ENCODE measurements at regions not wholly inside any gene's neighbourhood (a gene's known extent, or its start where the extent isn't known, plus 50 kb on each side); places are given as distances from the start of the nearest gene placed in this dataset.

DNA sequence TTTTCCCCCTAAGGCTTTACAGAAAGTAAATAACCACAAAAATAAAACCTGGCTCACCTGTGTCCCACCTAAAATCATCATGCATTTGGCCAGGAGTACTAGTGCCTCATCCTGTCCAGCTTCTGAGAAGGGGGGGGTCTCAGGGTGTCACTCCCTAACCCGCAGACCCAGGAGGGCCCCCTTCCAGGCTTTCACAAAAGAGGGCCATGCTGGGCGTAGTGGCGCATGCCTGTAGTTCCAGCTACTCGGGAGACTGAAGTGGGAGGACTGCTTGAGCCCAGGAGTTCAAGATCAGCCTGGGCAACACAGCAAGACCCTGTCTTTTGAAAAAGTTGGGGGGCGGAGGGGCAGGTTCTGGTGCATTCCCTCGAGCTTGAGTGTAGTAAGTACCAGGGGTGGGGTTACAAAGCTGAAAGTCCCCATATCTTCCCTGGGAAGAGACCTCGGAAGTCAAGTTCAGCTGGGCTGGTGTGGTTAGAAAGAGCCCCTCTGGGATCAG lies 259.3 kb downstream of the PARN start:
- no peaks in the 10 kb centered on the region for H3K27me3 ChIP-seq (ENCODE audit: control insufficient read depth, insufficient read depth, low read length)
- no peaks in the 10 kb centered on the region for H3K36me3 ChIP-seq (ENCODE audit: insufficient read depth, low read length)
- H3K4me1 ChIP-seq (ENCODE audit: control insufficient read depth, insufficient read depth, low read length) = peaks cover 11% of the 10 kb centered on the region
- H3K9ac ChIP-seq (ENCODE audit: low read depth, low read length) = peak overlapping the region; percentile 44
- H3K4me2 ChIP-seq (ENCODE audit: low read length) = peak overlapping the region; percentile 71
- no peaks in the 10 kb centered on the region for H3K9me3 ChIP-seq (replicated peaks; ENCODE audit: low read length)
- H3K4me3 ChIP-seq (ENCODE audit: low read length) = no peak overlapping the region

DNA sequence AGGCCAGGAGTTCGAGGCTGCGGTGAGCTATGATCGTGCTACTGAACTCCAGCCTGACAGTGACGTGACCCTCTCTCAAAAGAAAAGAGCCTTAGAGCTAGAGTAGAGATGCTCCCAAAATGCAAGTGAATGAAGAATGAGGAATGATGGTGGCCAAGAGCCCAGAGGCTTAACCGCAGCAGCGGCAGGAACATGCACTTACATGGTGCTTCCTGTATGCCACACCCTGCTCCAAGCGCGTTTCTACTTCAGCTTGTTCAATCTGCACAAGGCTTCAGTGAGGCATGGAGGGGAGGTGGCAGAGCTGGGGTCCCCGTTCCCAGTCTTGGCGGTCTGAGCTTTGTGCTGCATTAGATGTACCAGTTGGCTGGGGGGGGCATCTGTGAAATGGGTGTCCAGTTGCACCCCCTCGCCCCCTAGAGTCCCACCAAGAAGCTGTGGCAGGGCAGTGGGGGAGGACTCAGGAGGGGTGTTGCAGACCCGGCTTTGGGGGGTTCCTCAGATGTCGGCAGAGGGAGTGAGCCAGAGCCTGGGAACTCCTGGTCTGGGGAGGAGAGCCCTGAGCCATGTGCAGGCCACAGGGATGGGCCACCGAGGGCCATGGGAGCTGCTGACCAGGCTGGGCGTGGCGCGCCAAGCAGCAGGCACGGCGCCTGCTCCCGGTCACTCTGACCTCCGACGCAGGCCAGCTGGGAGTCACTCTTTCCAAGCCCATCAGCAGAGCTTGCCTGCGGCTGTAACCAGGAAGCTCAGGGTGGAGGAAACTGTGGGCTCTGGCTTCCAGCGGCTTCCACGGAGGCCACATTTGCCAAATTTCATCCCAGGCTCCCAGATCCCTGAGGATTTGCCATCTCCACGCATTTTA lies 260.1 kb downstream of the PARN start:
- Histone ChIP-seq H3K36me3 (ENCODE audit: insufficient read depth, low read length) (no peaks in the 10 kb centered on the region), H3K27me3 (ENCODE audit: control insufficient read depth, insufficient read depth, low read length) (no peaks in the 10 kb centered on the region), H3K9ac (ENCODE audit: low read depth, low read length) (peak overlapping the region; percentile 44), H3K4me3 (ENCODE audit: low read length) (no peak overlapping the region), H3K4me2 (ENCODE audit: low read length) (peak overlapping the region; percentile 71), H3K4me1 (ENCODE audit: control insufficient read depth, insufficient read depth, low read length) (peaks cover 11% of the 10 kb centered on the region), H3K9me3 (replicated peaks; ENCODE audit: low read length) (no peaks in the 10 kb centered on the region)

DNA sequence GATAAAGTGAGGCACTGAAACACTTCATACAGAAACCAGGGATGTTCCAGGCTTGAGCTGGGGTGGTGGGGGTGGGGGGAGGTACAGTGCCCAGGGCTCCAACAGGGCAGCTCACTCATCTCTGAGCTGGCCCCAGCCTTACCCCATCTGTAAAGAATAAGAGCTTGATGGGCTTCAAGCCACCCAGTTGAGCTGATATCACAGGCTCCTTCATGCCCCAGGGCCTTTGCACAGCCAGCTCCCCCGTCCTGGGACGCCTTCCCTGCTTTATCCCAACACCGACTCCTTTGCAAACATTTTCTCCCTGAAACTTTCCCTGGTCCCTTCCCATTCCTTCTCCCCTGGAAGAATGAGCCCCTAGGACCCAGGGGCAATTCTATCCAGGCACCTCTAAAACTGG lies 261.7 kb downstream of the PARN start:
- H3K27me3 ChIP-seq (ENCODE audit: control insufficient read depth, insufficient read depth, low read length) = no peaks in the 10 kb centered on the region
- H3K4me1 ChIP-seq (ENCODE audit: control insufficient read depth, insufficient read depth, low read length) = peaks cover 24% of the 10 kb centered on the region
- no peaks in the 10 kb centered on the region for H3K9me3 ChIP-seq (replicated peaks; ENCODE audit: low read length)
- no peak overlapping the region for H3K9ac ChIP-seq (ENCODE audit: low read depth, low read length)
- no peak overlapping the region for H3K4me2 ChIP-seq (ENCODE audit: low read length)
- H3K36me3 ChIP-seq (ENCODE audit: insufficient read depth, low read length) = no peaks in the 10 kb centered on the region
- H3K4me3 ChIP-seq (ENCODE audit: low read length) = no peak overlapping the region

DNA sequence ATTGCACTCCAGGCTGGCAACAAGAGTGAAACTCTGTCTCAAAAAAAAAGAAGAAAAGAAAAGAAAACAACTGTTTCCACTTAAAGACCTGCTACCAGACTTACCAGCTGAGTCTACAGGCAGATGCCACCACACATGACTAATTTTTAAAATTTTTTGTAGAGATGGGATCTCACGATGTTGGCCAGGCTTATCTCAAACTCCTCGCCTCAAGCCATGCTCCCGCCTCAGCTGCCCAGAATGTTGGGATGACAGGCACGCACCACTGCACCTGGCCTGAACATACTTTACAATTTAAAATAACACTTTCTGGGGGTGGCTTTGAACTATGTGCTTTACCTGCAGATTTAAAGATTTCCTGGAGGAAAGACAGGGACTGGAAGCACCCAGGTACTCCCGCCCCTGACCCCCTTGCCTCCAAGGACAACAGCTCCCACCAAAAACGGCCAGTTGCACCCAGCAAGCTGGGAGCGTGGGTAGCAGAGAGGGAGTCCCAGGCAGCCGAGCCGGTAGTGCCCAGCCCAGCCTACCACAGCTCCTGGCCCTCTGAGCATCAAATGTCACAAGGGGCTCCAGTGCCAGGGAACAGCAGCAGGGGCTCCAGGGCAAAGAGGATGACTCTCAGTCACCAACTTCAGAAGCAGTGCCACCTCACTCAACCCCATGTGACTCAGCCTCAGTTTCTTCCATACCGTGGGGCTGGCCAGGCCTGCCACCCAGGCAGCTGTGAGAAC lies 262.9 kb downstream of the PARN start:
- Histone ChIP-seq H3K27me3 (ENCODE audit: control insufficient read depth, insufficient read depth, low read length) (no peaks in the 10 kb centered on the region), H3K9me3 (replicated peaks; ENCODE audit: low read length) (no peaks in the 10 kb centered on the region), H3K9ac (ENCODE audit: low read depth, low read length) (no peak overlapping the region), H3K4me2 (ENCODE audit: low read length) (no peak overlapping the region), H3K36me3 (ENCODE audit: insufficient read depth, low read length) (no peaks in the 10 kb centered on the region), H3K4me3 (ENCODE audit: low read length) (no peak overlapping the region), H3K4me1 (ENCODE audit: control insufficient read depth, insufficient read depth, low read length) (peaks cover 29% of the 10 kb centered on the region)

DNA sequence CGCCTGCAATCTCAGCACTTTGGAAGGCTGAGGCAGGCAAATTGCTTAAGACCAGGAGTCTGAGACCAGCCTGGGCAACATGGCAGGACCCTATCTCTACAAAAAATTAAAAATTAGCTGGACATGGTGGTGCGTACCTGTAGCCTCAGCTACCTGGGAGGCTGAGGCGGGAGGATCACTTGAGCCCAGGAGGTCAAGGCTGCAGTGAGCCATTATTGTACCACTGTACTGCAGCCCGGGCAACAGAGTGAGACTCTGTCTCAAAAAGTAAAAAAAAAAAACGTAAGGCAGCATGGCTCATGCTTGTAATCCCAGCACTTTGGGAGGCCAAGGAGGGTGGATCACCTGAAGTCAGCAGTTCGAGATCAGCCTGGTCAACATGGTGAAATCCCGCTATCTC lies 263.6 kb downstream of the PARN start:
- H3K36me3 ChIP-seq (ENCODE audit: insufficient read depth, low read length) = no peaks in the 10 kb centered on the region
- no peak overlapping the region for H3K9ac ChIP-seq (ENCODE audit: low read depth, low read length)
- H3K4me2 ChIP-seq (ENCODE audit: low read length) = no peak overlapping the region
- no peaks in the 10 kb centered on the region for H3K27me3 ChIP-seq (ENCODE audit: control insufficient read depth, insufficient read depth, low read length)
- no peak overlapping the region for H3K4me3 ChIP-seq (ENCODE audit: low read length)
- H3K9me3 ChIP-seq (replicated peaks; ENCODE audit: low read length) = no peaks in the 10 kb centered on the region
- H3K4me1 ChIP-seq (ENCODE audit: control insufficient read depth, insufficient read depth, low read length) = peaks cover 29% of the 10 kb centered on the region

DNA sequence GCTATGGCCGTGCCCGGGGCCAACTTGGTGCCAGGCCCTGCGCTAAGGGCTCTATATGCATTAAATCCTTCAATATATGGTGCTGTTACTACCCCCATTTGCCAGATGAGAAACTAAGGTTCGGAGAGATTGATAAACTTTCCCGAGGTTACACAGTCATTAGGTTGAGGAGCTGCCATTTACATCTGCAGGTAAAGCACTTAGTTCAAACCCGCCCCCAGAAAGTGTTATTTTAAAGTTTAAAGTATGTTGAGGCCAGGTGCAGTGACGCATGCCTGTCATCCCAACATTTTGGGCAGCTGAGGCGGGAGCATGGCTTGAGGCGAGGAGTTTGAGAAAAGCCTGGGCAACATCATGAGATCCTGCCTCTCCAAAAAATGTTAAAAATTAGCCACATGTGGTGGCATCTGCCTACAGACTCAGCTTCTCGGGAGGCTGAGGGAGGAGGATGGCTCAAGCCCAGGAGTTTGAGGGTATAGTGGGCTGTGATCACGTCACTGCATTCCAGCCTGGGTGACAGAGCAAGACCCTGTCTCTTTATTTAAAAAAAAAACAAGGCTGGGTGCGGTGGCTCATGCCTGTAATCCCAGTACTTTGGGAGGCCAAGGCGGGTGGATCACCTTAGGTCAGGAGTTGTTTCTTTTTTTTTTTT lies 264.7 kb downstream of the PARN start:
- Histone ChIP-seq H3K36me3 (ENCODE audit: insufficient read depth, low read length) (no peaks in the 10 kb centered on the region), H3K4me3 (ENCODE audit: low read length) (no peak overlapping the region), H3K4me1 (ENCODE audit: control insufficient read depth, insufficient read depth, low read length) (peaks cover 26% of the 10 kb centered on the region), H3K9ac (ENCODE audit: low read depth, low read length) (no peak overlapping the region), H3K4me2 (ENCODE audit: low read length) (no peak overlapping the region), H3K27me3 (ENCODE audit: control insufficient read depth, insufficient read depth, low read length) (peaks cover 5% of the 10 kb centered on the region), H3K9me3 (replicated peaks; ENCODE audit: low read length) (no peaks in the 10 kb centered on the region)

DNA sequence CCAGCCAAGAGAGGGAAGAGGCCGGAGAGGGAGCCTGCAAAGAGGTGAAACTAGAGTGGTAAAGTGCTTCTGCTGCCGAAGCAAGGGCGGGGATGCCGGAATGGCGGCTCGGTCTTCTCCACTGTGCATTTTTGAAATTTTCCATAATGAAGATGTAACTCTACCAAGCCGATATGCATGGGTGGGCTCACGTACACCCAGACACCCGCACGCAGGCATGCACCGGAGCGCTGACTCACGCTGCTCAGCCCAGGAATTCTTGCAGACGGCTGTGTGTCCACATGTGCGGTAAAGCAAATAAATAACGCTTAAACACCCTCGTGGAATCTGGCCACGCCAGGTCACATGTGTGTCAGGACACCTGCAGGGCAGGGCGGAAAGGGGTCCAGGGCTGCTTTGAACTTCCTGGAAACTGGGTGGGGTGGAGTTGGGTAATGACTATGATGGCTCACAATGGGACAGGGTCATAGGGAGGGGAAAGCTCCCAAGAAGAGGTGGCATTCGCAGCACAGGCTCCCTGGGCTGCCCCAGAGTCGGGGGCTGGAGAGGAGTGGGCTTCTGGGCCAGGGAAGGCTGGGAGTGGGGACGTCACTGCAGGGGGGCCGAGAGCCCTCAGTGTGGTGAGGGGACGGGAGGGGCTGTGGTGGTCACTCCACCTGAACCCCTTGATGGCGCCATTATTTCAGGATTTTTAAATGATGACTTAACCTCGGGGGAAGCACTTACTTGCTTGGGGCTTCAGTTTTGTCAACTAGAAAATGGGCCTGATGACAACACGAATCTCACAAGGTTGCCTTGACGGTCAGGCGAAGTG lies 265.5 kb downstream of the PARN start:
- Histone ChIP-seq H3K4me2 (ENCODE audit: low read length) (peak overlapping the region; percentile 71), H3K9me3 (replicated peaks; ENCODE audit: low read length) (no peaks in the 10 kb centered on the region), H3K9ac (ENCODE audit: low read depth, low read length) (no peak overlapping the region), H3K27me3 (ENCODE audit: control insufficient read depth, insufficient read depth, low read length) (peaks cover 5% of the 10 kb centered on the region), H3K4me3 (ENCODE audit: low read length) (peak overlapping the region; percentile 16), H3K4me1 (ENCODE audit: control insufficient read depth, insufficient read depth, low read length) (peaks cover 19% of the 10 kb centered on the region), H3K36me3 (ENCODE audit: insufficient read depth, low read length) (no peaks in the 10 kb centered on the region)

DNA sequence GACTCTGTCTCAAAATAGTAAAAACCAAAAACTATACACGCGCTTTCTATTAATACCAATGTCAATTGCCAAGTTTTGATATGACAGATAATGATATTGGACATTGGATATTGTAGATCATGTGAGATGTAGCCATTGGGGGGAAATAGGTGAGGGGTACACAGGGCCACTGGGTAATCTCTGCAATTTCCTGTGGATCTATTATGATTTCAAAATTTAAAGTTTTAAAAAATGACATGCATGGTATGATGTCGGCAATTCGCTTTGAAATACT lies 266.0 kb downstream of the PARN start:
- no peaks in the 10 kb centered on the region for H3K9me3 ChIP-seq (replicated peaks; ENCODE audit: low read length)
- H3K27me3 ChIP-seq (ENCODE audit: control insufficient read depth, insufficient read depth, low read length) = peaks cover 5% of the 10 kb centered on the region
- no peaks in the 10 kb centered on the region for H3K36me3 ChIP-seq (ENCODE audit: insufficient read depth, low read length)
- peaks cover 18% of the 10 kb centered on the region for H3K4me1 ChIP-seq (ENCODE audit: control insufficient read depth, insufficient read depth, low read length)
- peak overlapping the region; percentile 71 for H3K4me2 ChIP-seq (ENCODE audit: low read length)
- H3K4me3 ChIP-seq (ENCODE audit: low read length) = no peak overlapping the region
- no peak overlapping the region for H3K9ac ChIP-seq (ENCODE audit: low read depth, low read length)

DNA sequence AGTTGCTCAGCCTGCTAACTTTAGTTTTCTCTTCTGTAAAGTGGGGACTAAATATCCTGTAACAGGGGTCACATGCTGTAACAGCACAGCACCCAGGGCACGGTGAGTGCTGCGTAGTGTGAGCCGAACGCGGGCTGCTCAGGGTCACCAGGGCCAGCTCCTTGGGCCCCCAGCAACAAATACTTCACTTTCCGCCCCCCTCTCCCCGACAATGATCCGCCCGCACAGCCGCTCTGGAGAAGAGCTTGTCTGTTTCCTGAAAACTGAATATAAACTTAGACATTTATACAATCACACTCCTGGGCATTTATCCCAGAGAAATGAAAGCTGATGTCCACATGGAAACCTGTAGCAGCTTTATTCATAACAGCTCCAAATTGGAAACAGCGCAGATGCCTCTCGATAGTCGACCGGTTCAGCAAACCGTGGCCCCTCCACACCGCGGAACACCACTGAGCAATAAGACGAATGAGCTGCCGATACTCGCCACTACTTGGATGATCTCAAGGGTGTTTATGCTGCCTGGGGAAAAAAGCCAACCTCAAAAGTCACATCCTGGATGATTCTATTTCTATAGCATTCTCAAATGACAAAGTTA lies 267.2 kb downstream of the PARN start:
- Histone ChIP-seq H3K9ac (ENCODE audit: low read depth, low read length) (no peak overlapping the region), H3K4me2 (ENCODE audit: low read length) (no peak overlapping the region), H3K27me3 (ENCODE audit: control insufficient read depth, insufficient read depth, low read length) (peaks cover 11% of the 10 kb centered on the region), H3K9me3 (replicated peaks; ENCODE audit: low read length) (no peaks in the 10 kb centered on the region), H3K4me3 (ENCODE audit: low read length) (no peak overlapping the region), H3K4me1 (ENCODE audit: control insufficient read depth, insufficient read depth, low read length) (peaks cover 18% of the 10 kb centered on the region), H3K36me3 (ENCODE audit: insufficient read depth, low read length) (no peaks in the 10 kb centered on the region)

DNA sequence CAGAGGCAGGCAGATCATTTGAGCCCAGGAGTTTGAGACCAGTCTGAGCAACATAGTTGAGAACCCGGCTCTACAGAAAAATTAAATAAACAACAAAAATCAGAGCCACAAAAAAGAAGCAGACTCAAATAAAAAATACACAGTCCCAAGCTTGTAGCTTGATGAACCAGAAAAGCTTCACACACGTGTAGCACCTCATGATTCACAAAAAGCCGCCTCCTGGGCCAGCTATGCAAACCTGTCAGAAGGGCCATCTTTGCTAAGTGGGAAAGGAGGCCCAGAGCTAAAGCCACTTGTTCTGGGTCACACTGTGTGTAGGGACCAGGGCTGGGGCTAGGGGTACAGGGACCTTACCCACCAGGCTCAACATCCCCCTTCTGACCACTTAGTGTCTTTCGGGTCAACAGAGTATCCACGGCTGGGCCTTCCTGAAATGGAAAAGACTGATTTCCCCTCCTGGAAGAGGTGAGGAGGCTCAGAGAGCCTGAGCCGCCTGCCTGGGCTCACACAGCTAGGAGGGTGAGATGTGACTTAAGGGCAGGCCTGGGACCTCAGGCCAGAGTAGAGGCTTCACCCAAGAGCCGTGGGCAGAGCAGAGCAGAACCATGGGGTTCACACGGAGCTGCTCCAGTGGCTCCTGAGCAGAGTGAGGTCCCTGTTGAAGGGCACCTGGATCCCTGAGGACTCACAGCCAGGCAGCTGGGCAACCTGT lies 269.6 kb downstream of the PARN start:
- Histone ChIP-seq H3K4me2 (ENCODE audit: low read length) (no peak overlapping the region), H3K4me1 (ENCODE audit: control insufficient read depth, insufficient read depth, low read length) (peaks cover 18% of the 10 kb centered on the region), H3K9ac (ENCODE audit: low read depth, low read length) (no peak overlapping the region), H3K9me3 (replicated peaks; ENCODE audit: low read length) (no peaks in the 10 kb centered on the region), H3K4me3 (ENCODE audit: low read length) (no peak overlapping the region), H3K27me3 (ENCODE audit: control insufficient read depth, insufficient read depth, low read length) (peaks cover 11% of the 10 kb centered on the region), H3K36me3 (ENCODE audit: insufficient read depth, low read length) (no peaks in the 10 kb centered on the region)
